ENCODE measurements at regions not wholly inside any gene's neighbourhood (a gene's known extent, or its start where the extent isn't known, plus 50 kb on each side); places are given as distances from the start of the nearest gene placed in this dataset.

DNA sequence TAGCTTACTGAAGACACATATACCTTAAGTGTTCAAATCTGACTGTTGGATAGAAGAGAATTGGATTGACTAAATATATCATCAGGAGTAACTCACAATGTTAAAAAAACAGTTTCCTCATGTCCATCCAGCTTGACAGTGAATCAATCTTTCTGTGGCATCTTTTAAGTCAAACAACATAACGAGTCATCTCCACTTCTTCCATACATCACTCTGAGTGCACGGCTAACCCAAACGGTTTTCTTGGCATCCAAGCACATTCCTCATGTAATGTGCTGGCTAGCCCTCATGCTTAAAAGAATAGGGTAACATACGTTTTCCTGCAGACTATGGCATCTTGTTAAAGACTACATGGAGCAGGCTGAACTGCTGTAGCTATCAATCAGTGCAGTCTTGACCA lies 291.5 kb upstream of the TRPC7 start:
- Mint-ChIP-seq H3K36me3 (ENCODE audit: low read depth, unreplicated experiment) (no peaks in the 10 kb centered on the region), H3K27me3 (ENCODE audit: unreplicated experiment) (no peaks in the 10 kb centered on the region), H3K4me3 (ENCODE audit: unreplicated experiment) (no peak overlapping the region), H3K9me3 (ENCODE audit: unreplicated experiment) (no peaks in the 10 kb centered on the region), H3K4me1 (ENCODE audit: unreplicated experiment) (peaks cover 16% of the 10 kb centered on the region), H3K27ac (ENCODE audit: unreplicated experiment) (no peak overlapping the region)
- DNase-seq (ENCODE audit: low spot score), result no peak
- TF ChIP-seq, protein P1, sequence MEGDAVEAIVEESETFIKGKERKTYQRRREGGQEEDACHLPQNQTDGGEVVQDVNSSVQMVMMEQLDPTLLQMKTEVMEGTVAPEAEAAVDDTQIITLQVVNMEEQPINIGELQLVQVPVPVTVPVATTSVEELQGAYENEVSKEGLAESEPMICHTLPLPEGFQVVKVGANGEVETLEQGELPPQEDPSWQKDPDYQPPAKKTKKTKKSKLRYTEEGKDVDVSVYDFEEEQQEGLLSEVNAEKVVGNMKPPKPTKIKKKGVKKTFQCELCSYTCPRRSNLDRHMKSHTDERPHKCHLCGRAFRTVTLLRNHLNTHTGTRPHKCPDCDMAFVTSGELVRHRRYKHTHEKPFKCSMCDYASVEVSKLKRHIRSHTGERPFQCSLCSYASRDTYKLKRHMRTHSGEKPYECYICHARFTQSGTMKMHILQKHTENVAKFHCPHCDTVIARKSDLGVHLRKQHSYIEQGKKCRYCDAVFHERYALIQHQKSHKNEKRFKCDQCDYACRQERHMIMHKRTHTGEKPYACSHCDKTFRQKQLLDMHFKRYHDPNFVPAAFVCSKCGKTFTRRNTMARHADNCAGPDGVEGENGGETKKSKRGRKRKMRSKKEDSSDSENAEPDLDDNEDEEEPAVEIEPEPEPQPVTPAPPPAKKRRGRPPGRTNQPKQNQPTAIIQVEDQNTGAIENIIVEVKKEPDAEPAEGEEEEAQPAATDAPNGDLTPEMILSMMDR (IDR thresholded peaks at IDR 0.05; ENCODE audit: unreplicated experiment), result no peak

DNA sequence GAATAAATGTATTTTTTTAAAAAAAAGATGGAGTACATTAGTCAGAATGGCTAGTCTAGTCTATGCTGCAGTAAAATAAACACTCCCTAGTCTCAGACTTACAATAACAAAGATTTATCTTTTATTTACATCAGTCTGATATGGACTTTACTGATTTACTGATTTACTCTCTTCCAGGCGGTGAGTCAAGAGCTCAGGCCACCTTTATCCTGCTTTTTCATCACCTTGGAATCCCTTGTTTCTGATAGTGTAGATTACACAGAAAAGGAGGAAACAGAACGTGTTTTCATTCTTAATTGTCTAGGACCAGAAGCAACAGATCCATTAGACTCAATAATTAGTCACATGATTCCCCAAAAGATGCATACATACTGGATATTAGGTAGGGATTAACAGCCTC lies 290.1 kb upstream of the TRPC7 start:
- Mint-ChIP-seq H3K9me3 (ENCODE audit: unreplicated experiment) (no peaks in the 10 kb centered on the region), H3K27me3 (ENCODE audit: unreplicated experiment) (no peaks in the 10 kb centered on the region), H3K4me3 (ENCODE audit: unreplicated experiment) (no peak overlapping the region), H3K27ac (ENCODE audit: unreplicated experiment) (no peak overlapping the region), H3K36me3 (ENCODE audit: low read depth, unreplicated experiment) (no peaks in the 10 kb centered on the region), H3K4me1 (ENCODE audit: unreplicated experiment) (peaks cover 16% of the 10 kb centered on the region)
- DNase-seq (ENCODE audit: low spot score), result no peak
- TF ChIP-seq, protein P1 (IDR thresholded peaks at IDR 0.05; ENCODE audit: unreplicated experiment), result no peak

DNA sequence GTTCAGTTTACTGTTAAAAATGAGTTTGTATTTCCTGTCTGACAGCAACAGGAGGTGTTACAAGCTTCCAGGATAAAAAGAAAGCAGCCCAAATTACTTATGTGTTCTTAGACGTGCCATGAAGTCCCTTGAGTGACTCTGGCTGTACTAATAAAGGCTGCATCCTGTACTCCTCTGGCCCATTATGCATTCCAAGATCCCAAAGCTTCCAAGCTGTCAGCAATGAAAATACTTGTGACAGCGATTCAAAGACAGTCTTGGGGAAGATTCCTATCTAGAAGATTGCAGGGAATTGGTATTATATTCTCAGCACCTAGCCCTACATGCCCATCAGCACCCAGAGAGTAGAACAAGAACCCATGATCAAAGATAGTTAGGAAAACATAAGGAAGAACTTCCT lies 281.6 kb upstream of the TRPC7 start:
- TF ChIP-seq, protein P1 (IDR thresholded peaks at IDR 0.05; ENCODE audit: unreplicated experiment), result no peak
- H3K4me1 Mint-ChIP-seq (ENCODE audit: unreplicated experiment), result no peaks in the 10 kb centered on the region
- no peaks in the 10 kb centered on the region for H3K36me3 Mint-ChIP-seq (ENCODE audit: low read depth, unreplicated experiment)
- H3K27ac Mint-ChIP-seq (ENCODE audit: unreplicated experiment), result no peak overlapping the region
- no peak overlapping the region for H3K4me3 Mint-ChIP-seq (ENCODE audit: unreplicated experiment)
- H3K9me3 Mint-ChIP-seq (ENCODE audit: unreplicated experiment), result no peaks in the 10 kb centered on the region
- no peaks in the 10 kb centered on the region for H3K27me3 Mint-ChIP-seq (ENCODE audit: unreplicated experiment)
- DNase-seq (ENCODE audit: low spot score), result no peak

DNA sequence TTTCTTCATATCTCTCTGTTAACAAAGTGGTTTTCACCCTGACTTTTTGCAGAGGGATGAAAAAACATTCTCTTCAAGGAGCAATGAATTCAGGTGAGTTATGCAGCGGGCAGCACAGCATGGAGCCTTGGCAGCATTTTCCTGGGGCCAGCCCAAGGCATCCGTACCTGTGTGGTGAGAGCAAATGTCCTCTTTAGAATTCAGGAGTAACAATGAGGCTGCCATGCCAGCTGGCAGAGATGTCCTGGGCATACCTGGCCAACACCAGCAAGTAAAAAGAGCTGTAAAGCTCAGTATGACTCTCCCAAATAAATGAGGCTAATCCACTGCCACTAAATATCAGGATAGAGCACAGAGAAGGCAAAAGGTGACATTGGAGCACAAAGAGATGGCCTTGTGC lies 277.6 kb upstream of the TRPC7 start:
- Mint-ChIP-seq H3K27ac (ENCODE audit: unreplicated experiment) (no peak overlapping the region), H3K27me3 (ENCODE audit: unreplicated experiment) (no peaks in the 10 kb centered on the region), H3K4me1 (ENCODE audit: unreplicated experiment) (no peaks in the 10 kb centered on the region), H3K9me3 (ENCODE audit: unreplicated experiment) (no peaks in the 10 kb centered on the region), H3K36me3 (ENCODE audit: low read depth, unreplicated experiment) (no peaks in the 10 kb centered on the region), H3K4me3 (ENCODE audit: unreplicated experiment) (no peak overlapping the region)
- no peak for DNase-seq (ENCODE audit: low spot score)
- TF ChIP-seq, protein P1 (IDR thresholded peaks at IDR 0.05; ENCODE audit: unreplicated experiment), result no peak

DNA sequence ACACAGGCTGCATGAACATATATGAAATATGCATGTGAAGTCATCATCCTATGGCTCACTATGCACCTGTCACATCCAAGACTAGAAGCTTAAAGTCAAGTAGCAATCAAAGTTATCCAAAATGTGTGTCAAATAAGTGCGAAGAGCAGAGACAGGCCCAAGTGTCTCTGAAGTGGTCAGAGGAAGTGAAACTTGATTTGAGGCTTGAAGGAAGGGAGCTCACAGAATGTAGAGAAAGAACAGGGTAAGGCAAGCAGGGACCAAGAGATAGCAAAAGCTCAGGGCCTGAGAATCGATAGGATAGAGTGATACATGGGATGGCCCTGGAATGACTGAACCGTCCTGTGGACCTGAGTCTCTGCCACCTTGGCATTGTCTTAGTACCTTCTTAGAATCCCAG lies 274.3 kb upstream of the TRPC7 start:
- TF ChIP-seq, protein P1 (IDR thresholded peaks at IDR 0.05; ENCODE audit: unreplicated experiment), result no peak
- Mint-ChIP-seq H3K27me3 (ENCODE audit: unreplicated experiment) (no peaks in the 10 kb centered on the region), H3K4me3 (ENCODE audit: unreplicated experiment) (no peak overlapping the region), H3K36me3 (ENCODE audit: low read depth, unreplicated experiment) (no peaks in the 10 kb centered on the region), H3K27ac (ENCODE audit: unreplicated experiment) (no peak overlapping the region), H3K4me1 (ENCODE audit: unreplicated experiment) (peaks cover 8% of the 10 kb centered on the region), H3K9me3 (ENCODE audit: unreplicated experiment) (no peaks in the 10 kb centered on the region)
- no peak for DNase-seq (ENCODE audit: low spot score)
